SK-N-MC (cell line): ENCODE measurements at regions not wholly inside any gene's neighbourhood (a gene's known extent, or its start where the extent isn't known, plus 50 kb on each side); places are given as distances from the start of the nearest gene placed in this dataset.

Experiments
- DNase-seq: peaks from one replicate; pipeline ENCODE4 v3.0.0-alpha.2; 2011; ENCODE audit warnings: low read depth, low spot score
- H3K27ac ChIP-seq: fragments of 200-600 bp; sonication (generic); 2 replicates; pipeline ENCODE4 v1.5.1; 2016; ENCODE audit warnings: mixed run types
- H3K36me3 ChIP-seq: fragments of 200-600 bp; sonication (generic); 2 replicates; pipeline ENCODE4 v1.6.1; 2017; ENCODE audit warnings: antibody characterized with exemption, low read length, mixed read lengths; ENCODE audit not compliant: insufficient read depth
- H3K4me3 ChIP-seq: fragments of 200-600 bp; sonication (generic); 2 replicates; pipeline ENCODE4 v1.5.1; 2016
- H3K9ac ChIP-seq: fragments of 200-600 bp; sonication (generic); 2 replicates; pipeline ENCODE4 v1.8.0; 2017; ENCODE audit warnings: mixed run types, mixed read lengths; ENCODE audit not compliant: insufficient read length
- H3K9me3 ChIP-seq: fragments of 200-600 bp; sonication (generic); 2 replicates; pipeline ENCODE4 v1.6.1; 2017; ENCODE audit warnings: low read depth, mild to moderate bottlenecking, antibody characterized with exemption, low read length, moderate library complexity, mixed read lengths
- EZH2 ChIP-seq: fragments of 200-600 bp; sonication (generic); IDR thresholded peaks from one replicate; pipeline ENCODE4 v1.6.1; 2017; ENCODE audit warnings: antibody characterized with exemption
- FOXP2 ChIP-seq: optimal IDR thresholded peaks from 2 replicates; pipeline ENCODE3; 2011; ENCODE audit warnings: mild to moderate bottlenecking, moderate library complexity; ENCODE audit not compliant: insufficient read depth; ENCODE audit errors: extremely low read length, control extremely low read depth
- POLR2AphosphoS5 ChIP-seq: IDR thresholded peaks from 2 replicates; pipeline ENCODE4 v1.6.1; 2012; ENCODE audit warnings: mild to moderate bottlenecking, low read depth, low read length, borderline replicate concordance

DNA sequence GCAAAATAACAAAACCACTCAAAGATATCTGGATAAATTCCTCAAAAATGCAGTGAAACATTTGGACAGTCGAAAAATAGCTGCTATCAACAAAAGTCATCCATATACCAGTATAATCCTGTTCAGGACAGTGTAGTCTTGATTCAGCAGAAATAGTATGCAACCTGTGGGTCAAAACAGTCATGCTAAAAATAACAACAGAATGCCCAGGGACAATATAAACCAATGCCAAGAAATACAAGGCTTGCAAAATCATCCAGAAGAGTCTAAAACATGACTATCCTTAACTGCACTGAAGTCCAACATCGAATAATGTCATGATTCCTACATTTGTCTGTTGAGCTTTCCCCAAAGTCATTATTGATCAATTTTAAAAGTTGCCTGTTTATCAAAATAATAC, 425.9 kb downstream of the FSCB start:
- no peak overlapping the region for H3K27ac ChIP-seq
- H3K4me3 ChIP-seq, result no peak overlapping the region
- DNase-seq, result no peak
- no peaks in the 10 kb centered on the region for H3K36me3 ChIP-seq
- no peak overlapping the region for H3K9ac ChIP-seq
- no peak for TF ChIP-seq POLR2AphosphoS5
- H3K9me3 ChIP-seq, result no peaks in the 10 kb centered on the region

GRCh38 chr14:44070046-44070445, 437.0 kb downstream of the FSCB start:
- no peak overlapping the region for H3K4me3 ChIP-seq
- DNase-seq, result no peak
- no peak overlapping the region for H3K9ac ChIP-seq
- no peaks in the 10 kb centered on the region for H3K9me3 ChIP-seq
- no peak overlapping the region for H3K27ac ChIP-seq
- TF ChIP-seq POLR2AphosphoS5 (no peak), FOXP2 (no peak), EZH2 (no peak)
- H3K36me3 ChIP-seq, result no peaks in the 10 kb centered on the region

- no peaks in the 10 kb centered on the region for H3K9me3 ChIP-seq
- H3K36me3 ChIP-seq, result no peaks in the 10 kb centered on the region
- TF ChIP-seq FOXP2 (no peak), POLR2AphosphoS5 (no peak), EZH2 (no peak)
- H3K9ac ChIP-seq, result no peak overlapping the region
- H3K27ac ChIP-seq, result no peak overlapping the region
- no peak overlapping the region for H3K4me3 ChIP-seq
- no peak for DNase-seq
These were observed 453.7 kb downstream of the FSCB start for GRCh38 chr14:44053422-44053821.

GRCh38 chr14:44041700-44042099, 465.4 kb downstream of the FSCB start:
- Histone ChIP-seq H3K27ac (no peak overlapping the region), H3K9ac (no peak overlapping the region), H3K4me3 (no peak overlapping the region), H3K9me3 (no peaks in the 10 kb centered on the region), H3K36me3 (no peaks in the 10 kb centered on the region)
- TF ChIP-seq POLR2AphosphoS5, result no peak
- TF ChIP-seq FOXP2, result no peak
- TF ChIP-seq EZH2, result no peak
- DNase-seq, result no peak

GRCh38 chr14:44040561-44040960, 466.5 kb downstream of the FSCB start:
- H3K9ac ChIP-seq, result no peak overlapping the region
- no peak for TF ChIP-seq POLR2AphosphoS5
- TF ChIP-seq FOXP2, result no peak
- TF ChIP-seq EZH2, result no peak
- DNase-seq, result no peak
- no peaks in the 10 kb centered on the region for H3K9me3 ChIP-seq
- H3K4me3 ChIP-seq, result no peak overlapping the region
- no peaks in the 10 kb centered on the region for H3K36me3 ChIP-seq
- no peak overlapping the region for H3K27ac ChIP-seq

- DNase-seq, result no peak
- Histone ChIP-seq H3K27ac (no peak overlapping the region), H3K9me3 (no peaks in the 10 kb centered on the region), H3K36me3 (no peaks in the 10 kb centered on the region), H3K9ac (no peak overlapping the region), H3K4me3 (no peak overlapping the region)
- no peak for TF ChIP-seq FOXP2
- no peak for TF ChIP-seq POLR2AphosphoS5
- TF ChIP-seq EZH2, result no peak
These were observed 470.8 kb downstream of the FSCB start for GRCh38 chr14:44036248-44036647.

DNA sequence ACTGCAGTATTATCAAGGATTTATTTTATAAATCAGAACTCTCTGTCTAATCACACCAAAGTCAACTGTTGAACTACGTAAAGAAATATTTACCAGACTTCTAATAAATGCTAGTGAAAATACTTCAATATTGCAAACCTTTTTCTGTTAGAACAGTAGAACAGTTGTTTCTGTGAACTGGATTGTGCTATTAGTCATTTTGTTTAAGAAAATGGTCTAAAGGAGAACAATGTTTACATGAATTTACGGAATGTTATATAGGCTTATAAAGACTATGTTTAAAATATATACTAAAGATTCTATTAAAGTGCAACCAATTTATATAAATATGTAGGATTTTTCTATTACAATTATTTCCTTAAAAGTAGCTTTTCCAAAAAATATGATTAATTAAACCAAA, 471.4 kb downstream of the FSCB start:
- Histone ChIP-seq H3K4me3 (no peak overlapping the region), H3K27ac (no peak overlapping the region), H3K9ac (no peak overlapping the region), H3K36me3 (no peaks in the 10 kb centered on the region), H3K9me3 (no peaks in the 10 kb centered on the region)
- no peak for TF ChIP-seq EZH2
- no peak for TF ChIP-seq POLR2AphosphoS5
- TF ChIP-seq FOXP2, result no peak
- no peak for DNase-seq

GRCh38 chr14:44030831-44031383, 476.2 kb downstream of the FSCB start:
- DNase-seq, result no peak
- Histone ChIP-seq H3K9ac (no peak overlapping the region), H3K4me3 (no peak overlapping the region), H3K36me3 (no peaks in the 10 kb centered on the region), H3K9me3 (no peaks in the 10 kb centered on the region), H3K27ac (no peak overlapping the region)
- TF ChIP-seq EZH2, result no peak
- no peak for TF ChIP-seq FOXP2
- no peak for TF ChIP-seq POLR2AphosphoS5

DNA sequence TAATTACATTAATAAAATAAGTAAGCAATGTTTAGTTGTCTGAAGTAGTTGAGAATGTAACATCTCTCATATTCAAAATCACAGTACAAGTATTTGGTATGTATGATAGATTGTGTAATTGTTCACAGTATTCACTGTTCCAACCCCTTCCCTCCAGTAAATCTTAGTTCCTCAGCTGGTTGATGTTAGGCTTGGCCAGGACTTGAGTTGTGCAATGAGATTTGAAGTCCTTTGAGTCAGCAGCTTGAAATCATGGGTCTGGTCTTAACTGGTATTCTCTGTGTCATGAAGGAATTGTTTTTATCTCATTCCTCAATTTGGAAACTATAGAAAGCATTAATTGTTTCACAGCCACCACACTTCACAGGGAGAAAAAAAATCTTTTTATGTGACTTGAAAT, 477.1 kb downstream of the FSCB start:
- no peaks in the 10 kb centered on the region for H3K9me3 ChIP-seq
- H3K27ac ChIP-seq, result no peak overlapping the region
- TF ChIP-seq FOXP2 (no peak), POLR2AphosphoS5 (no peak), EZH2 (no peak)
- H3K36me3 ChIP-seq, result no peaks in the 10 kb centered on the region
- H3K9ac ChIP-seq, result no peak overlapping the region
- no peak overlapping the region for H3K4me3 ChIP-seq
- peak; percentile 8 for DNase-seq
